GM23338 (cell line): ENCODE measurements at regions not wholly inside any gene's neighbourhood (a gene's known extent, or its start where the extent isn't known, plus 50 kb on each side); places are given as distances from the start of the nearest gene placed in this dataset.

Experiments used
- ATAC-seq: fragments of 200-7000 bp; cut with Tn5 transposase; 3 replicates; pipeline ENCODE4 v1.9.1; 2020
- DNase-seq: peaks from one replicate; pipeline ENCODE4 v3.0.0-alpha.2; 2015; ENCODE audit warnings: low spot score
- H2AFZ ChIP-seq: fragments of 200-600 bp; sonication (generic); 2 replicates; pipeline ENCODE4 v1.8.0; 2016; ENCODE audit warnings: antibody characterized with exemption, mild to moderate bottlenecking, moderate library complexity
- H3F3A ChIP-seq: fragments of 200-600 bp; sonication (generic); replicated peaks from 2 replicates; pipeline ENCODE4 v1.8.0; 2017; ENCODE audit warnings: antibody characterized with exemption, mixed run types, low read depth
- H3K27ac ChIP-seq: fragments of 200-600 bp; sonication (generic); 2 replicates; pipeline ENCODE4 v1.6.1; 2016; ENCODE audit warnings: low read depth
- H3K27me3 ChIP-seq: fragments of 200-600 bp; sonication (generic); 2 replicates; pipeline ENCODE4 v1.8.0; 2016; ENCODE audit warnings: mild to moderate bottlenecking, mixed run types, moderate library complexity; ENCODE audit not compliant: insufficient read depth
- H3K36me3 ChIP-seq: fragments of 200-600 bp; sonication (generic); 2 replicates; pipeline ENCODE4 v1.8.0; 2016; ENCODE audit warnings: mild to moderate bottlenecking; ENCODE audit not compliant: insufficient read depth
- H3K4me1 ChIP-seq: fragments of 200-600 bp; sonication (generic); 2 replicates; pipeline ENCODE4 v1.8.0; 2016; ENCODE audit warnings: mild to moderate bottlenecking, moderate library complexity; ENCODE audit not compliant: insufficient read depth
- H3K4me2 ChIP-seq: fragments of 200-600 bp; sonication (generic); 2 replicates; pipeline ENCODE4 v1.7.1; 2017; ENCODE audit warnings: mixed run types
- H3K4me3 ChIP-seq: fragments of 200-600 bp; sonication (generic); 2 replicates; pipeline ENCODE4 v1.6.1; 2016; ENCODE audit warnings: mixed run types
- H3K79me2 ChIP-seq: fragments of 200-600 bp; sonication (generic); replicated peaks from 2 replicates; pipeline ENCODE4 v1.8.0; 2017; ENCODE audit warnings: mild to moderate bottlenecking; ENCODE audit not compliant: insufficient read depth
- H3K9me2 ChIP-seq: fragments of 200-600 bp; sonication (generic); 2 replicates; pipeline ENCODE4 v1.8.0; 2017; ENCODE audit not compliant: insufficient read depth
- H4K20me1 ChIP-seq: fragments of 200-600 bp; sonication (generic); replicated peaks from 2 replicates; pipeline ENCODE4 v1.8.0; 2017; ENCODE audit warnings: mild to moderate bottlenecking; ENCODE audit not compliant: insufficient read depth
- H3K27ac Mint-ChIP-seq: 2 replicates; pipeline ENCODE4 v1.8.0; 2020; ENCODE audit warnings: inconsistent platforms, mild to moderate bottlenecking, moderate library complexity, mixed read lengths
- H3K27me3 Mint-ChIP-seq: 3 replicates; pipeline ENCODE4 v1.8.0; 2022; ENCODE audit warnings: low read depth, mild to moderate bottlenecking, moderate library complexity, mixed read lengths, inconsistent platforms; ENCODE audit not compliant: insufficient read depth, poor library complexity
- H3K36me3 Mint-ChIP-seq: 3 replicates; pipeline ENCODE4 v1.8.0; 2021; ENCODE audit warnings: low read depth, mild to moderate bottlenecking, inconsistent platforms, moderate library complexity, mixed read lengths
- H3K4me1 Mint-ChIP-seq: 3 replicates; pipeline ENCODE4 v1.8.0; 2020; ENCODE audit warnings: mild to moderate bottlenecking, inconsistent platforms, mixed read lengths
- H3K4me3 Mint-ChIP-seq: 3 replicates; pipeline ENCODE4 v1.8.0; 2021; ENCODE audit warnings: moderate library complexity, mild to moderate bottlenecking, inconsistent platforms, mixed read lengths
- H3K9me3 Mint-ChIP-seq: 3 replicates; pipeline ENCODE4 v1.8.0; 2020; ENCODE audit warnings: moderate library complexity, mild to moderate bottlenecking, inconsistent platforms, mixed read lengths
- CREB1 ChIP-seq: fragments of 250-450 bp; sonication (Bioruptor Pico); IDR thresholded peaks from 2 replicates; pipeline ENCODE4 v1.5.0; 2020; ENCODE audit warnings: low read depth, mild to moderate bottlenecking, moderate library complexity
- EZH2 ChIP-seq: fragments of 200-600 bp; sonication (generic); IDR thresholded peaks from one replicate; pipeline ENCODE4 v1.8.0; 2017; ENCODE audit warnings: antibody characterized with exemption, mild to moderate bottlenecking, low read depth; ENCODE audit not compliant: unreplicated experiment
- EZH2phosphoT487 ChIP-seq: fragments of 200-600 bp; sonication (generic); IDR thresholded peaks from one replicate; pipeline ENCODE4 v1.8.1; 2018; ENCODE audit warnings: antibody characterized with exemption; ENCODE audit not compliant: unreplicated experiment
- JUNB ChIP-seq: IDR thresholded peaks from one replicate; pipeline ENCODE4 v1.6.1; 2016; ENCODE audit warnings: antibody characterized with exemption; ENCODE audit not compliant: unreplicated experiment
- STAT1 ChIP-seq: IDR thresholded peaks from one replicate; pipeline ENCODE4 v1.6.1; 2016; ENCODE audit warnings: antibody characterized with exemption; ENCODE audit not compliant: unreplicated experiment
- ZNF331 ChIP-seq: fragments of 250-450 bp; sonication (Bioruptor Pico); IDR thresholded peaks from 2 replicates; pipeline ENCODE4 v1.5.0; 2020; ENCODE audit warnings: low read depth, mild to moderate bottlenecking, moderate library complexity
- TF ChIP-seq, protein P1 (sequence below): IDR thresholded peaks from one replicate; pipeline ENCODE4 v1.6.1; 2018; ENCODE audit warnings: antibody characterized with exemption; ENCODE audit not compliant: unreplicated experiment
- TF ChIP-seq, protein P2 (sequence below), 2 experiments: fragments of 200-600 bp in 1 of 2; sonication (generic) in 1 of 2; conservative IDR thresholded peaks; 2 replicates each; pipeline versions ENCODE4 v1.5.1 to v1.6.1; 2016 to 2017; ENCODE audit warnings: antibody characterized with exemption in 2 of 2, low read depth in 2 of 2, mild to moderate bottlenecking in 2 of 2, moderate library complexity in 1 of 2
- TF ChIP-seq, protein P3 (sequence below): fragments of 250-450 bp; sonication (Bioruptor Pico); IDR thresholded peaks from 2 replicates; pipeline ENCODE4 v1.5.0; 2020; ENCODE audit warnings: mild to moderate bottlenecking, moderate library complexity

DNA sequence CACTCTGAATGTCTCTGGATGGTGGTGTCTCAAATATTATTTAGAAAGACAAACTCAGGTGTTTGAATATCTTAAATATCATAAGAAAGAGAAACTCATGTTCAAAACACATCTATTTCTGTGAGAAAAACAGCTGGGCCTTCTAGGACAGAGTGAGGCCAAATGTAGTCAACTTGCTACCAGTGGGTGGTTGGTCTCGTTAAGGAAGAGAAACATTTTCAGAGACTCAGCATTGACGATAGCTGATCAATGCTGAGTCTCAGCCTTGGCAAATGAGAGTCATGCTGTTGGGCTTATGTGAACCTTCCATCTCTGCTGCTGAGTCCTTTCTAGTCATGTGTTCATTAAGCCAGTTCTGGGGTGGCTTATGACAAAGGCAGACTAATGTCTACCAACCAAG lies 418.0 kb downstream of the CETN3 start:
- ATAC-seq (no peak), DNase-seq (no peak)
- no peaks in the 10 kb centered on the region for H4K20me1 ChIP-seq
- no peaks in the 10 kb centered on the region for H3F3A ChIP-seq
- TF ChIP-seq, protein P1, sequence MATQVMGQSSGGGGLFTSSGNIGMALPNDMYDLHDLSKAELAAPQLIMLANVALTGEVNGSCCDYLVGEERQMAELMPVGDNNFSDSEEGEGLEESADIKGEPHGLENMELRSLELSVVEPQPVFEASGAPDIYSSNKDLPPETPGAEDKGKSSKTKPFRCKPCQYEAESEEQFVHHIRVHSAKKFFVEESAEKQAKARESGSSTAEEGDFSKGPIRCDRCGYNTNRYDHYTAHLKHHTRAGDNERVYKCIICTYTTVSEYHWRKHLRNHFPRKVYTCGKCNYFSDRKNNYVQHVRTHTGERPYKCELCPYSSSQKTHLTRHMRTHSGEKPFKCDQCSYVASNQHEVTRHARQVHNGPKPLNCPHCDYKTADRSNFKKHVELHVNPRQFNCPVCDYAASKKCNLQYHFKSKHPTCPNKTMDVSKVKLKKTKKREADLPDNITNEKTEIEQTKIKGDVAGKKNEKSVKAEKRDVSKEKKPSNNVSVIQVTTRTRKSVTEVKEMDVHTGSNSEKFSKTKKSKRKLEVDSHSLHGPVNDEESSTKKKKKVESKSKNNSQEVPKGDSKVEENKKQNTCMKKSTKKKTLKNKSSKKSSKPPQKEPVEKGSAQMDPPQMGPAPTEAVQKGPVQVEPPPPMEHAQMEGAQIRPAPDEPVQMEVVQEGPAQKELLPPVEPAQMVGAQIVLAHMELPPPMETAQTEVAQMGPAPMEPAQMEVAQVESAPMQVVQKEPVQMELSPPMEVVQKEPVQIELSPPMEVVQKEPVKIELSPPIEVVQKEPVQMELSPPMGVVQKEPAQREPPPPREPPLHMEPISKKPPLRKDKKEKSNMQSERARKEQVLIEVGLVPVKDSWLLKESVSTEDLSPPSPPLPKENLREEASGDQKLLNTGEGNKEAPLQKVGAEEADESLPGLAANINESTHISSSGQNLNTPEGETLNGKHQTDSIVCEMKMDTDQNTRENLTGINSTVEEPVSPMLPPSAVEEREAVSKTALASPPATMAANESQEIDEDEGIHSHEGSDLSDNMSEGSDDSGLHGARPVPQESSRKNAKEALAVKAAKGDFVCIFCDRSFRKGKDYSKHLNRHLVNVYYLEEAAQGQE: no peak
- TF ChIP-seq EZH2: no peak
- TF ChIP-seq STAT1: no peak
- no peak for TF ChIP-seq EZH2phosphoT487
- TF ChIP-seq ZNF331 (CRISPR knock-in tag): no peak
- TF ChIP-seq, protein P2, sequence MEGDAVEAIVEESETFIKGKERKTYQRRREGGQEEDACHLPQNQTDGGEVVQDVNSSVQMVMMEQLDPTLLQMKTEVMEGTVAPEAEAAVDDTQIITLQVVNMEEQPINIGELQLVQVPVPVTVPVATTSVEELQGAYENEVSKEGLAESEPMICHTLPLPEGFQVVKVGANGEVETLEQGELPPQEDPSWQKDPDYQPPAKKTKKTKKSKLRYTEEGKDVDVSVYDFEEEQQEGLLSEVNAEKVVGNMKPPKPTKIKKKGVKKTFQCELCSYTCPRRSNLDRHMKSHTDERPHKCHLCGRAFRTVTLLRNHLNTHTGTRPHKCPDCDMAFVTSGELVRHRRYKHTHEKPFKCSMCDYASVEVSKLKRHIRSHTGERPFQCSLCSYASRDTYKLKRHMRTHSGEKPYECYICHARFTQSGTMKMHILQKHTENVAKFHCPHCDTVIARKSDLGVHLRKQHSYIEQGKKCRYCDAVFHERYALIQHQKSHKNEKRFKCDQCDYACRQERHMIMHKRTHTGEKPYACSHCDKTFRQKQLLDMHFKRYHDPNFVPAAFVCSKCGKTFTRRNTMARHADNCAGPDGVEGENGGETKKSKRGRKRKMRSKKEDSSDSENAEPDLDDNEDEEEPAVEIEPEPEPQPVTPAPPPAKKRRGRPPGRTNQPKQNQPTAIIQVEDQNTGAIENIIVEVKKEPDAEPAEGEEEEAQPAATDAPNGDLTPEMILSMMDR (conservative IDR thresholded peaks at IDR 0.05; ENCODE audit: low read depth in 2 of 2): no peak
- TF ChIP-seq, protein P3, sequence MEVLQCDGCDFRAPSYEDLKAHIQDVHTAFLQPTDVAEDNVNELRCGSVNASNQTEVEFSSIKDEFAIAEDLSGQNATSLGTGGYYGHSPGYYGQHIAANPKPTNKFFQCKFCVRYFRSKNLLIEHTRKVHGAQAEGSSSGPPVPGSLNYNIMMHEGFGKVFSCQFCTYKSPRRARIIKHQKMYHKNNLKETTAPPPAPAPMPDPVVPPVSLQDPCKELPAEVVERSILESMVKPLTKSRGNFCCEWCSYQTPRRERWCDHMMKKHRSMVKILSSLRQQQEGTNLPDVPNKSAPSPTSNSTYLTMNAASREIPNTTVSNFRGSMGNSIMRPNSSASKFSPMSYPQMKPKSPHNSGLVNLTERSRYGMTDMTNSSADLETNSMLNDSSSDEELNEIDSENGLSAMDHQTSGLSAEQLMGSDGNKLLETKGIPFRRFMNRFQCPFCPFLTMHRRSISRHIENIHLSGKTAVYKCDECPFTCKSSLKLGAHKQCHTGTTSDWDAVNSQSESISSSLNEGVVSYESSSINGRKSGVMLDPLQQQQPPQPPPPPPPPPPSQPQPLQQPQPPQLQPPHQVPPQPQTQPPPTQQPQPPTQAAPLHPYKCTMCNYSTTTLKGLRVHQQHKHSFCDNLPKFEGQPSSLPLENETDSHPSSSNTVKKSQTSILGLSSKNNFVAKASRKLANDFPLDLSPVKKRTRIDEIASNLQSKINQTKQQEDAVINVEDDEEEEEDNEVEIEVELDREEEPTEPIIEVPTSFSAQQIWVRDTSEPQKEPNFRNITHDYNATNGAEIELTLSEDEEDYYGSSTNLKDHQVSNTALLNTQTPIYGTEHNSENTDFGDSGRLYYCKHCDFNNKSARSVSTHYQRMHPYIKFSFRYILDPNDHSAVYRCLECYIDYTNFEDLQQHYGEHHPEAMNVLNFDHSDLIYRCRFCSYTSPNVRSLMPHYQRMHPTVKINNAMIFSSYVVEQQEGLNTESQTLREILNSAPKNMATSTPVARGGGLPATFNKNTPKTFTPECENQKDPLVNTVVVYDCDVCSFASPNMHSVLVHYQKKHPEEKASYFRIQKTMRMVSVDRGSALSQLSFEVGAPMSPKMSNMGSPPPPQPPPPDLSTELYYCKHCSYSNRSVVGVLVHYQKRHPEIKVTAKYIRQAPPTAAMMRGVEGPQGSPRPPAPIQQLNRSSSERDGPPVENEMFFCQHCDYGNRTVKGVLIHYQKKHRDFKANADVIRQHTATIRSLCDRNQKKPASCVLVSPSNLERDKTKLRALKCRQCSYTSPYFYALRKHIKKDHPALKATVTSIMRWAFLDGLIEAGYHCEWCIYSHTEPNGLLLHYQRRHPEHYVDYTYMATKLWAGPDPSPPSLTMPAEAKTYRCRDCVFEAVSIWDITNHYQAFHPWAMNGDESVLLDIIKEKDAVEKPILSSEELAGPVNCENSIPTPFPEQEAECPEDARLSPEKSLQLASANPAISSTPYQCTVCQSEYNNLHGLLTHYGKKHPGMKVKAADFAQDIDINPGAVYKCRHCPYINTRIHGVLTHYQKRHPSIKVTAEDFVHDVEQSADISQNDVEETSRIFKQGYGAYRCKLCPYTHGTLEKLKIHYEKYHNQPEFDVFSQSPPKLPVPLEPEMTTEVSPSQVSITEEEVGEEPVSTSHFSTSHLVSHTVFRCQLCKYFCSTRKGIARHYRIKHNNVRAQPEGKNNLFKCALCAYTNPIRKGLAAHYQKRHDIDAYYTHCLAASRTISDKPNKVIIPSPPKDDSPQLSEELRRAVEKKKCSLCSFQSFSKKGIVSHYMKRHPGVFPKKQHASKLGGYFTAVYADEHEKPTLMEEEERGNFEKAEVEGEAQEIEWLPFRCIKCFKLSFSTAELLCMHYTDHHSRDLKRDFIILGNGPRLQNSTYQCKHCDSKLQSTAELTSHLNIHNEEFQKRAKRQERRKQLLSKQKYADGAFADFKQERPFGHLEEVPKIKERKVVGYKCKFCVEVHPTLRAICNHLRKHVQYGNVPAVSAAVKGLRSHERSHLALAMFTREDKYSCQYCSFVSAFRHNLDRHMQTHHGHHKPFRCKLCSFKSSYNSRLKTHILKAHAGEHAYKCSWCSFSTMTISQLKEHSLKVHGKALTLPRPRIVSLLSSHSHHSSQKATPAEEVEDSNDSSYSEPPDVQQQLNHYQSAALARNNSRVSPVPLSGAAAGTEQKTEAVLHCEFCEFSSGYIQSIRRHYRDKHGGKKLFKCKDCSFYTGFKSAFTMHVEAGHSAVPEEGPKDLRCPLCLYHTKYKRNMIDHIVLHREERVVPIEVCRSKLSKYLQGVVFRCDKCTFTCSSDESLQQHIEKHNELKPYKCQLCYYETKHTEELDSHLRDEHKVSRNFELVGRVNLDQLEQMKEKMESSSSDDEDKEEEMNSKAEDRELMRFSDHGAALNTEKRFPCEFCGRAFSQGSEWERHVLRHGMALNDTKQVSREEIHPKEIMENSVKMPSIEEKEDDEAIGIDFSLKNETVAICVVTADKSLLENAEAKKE: no peak
- no peak for TF ChIP-seq CREB1 (CRISPR knock-in tag)
- TF ChIP-seq JUNB: no peak
- peaks cover 22% of the 10 kb centered on the region for H3K4me1 ChIP-seq
- no peaks in the 10 kb centered on the region for H3K27me3 ChIP-seq
- Mint-ChIP-seq H3K36me3 (no peaks in the 10 kb centered on the region), H3K9me3 (no peaks in the 10 kb centered on the region), H3K27me3 (no peaks in the 10 kb centered on the region), H3K27ac (no peak overlapping the region), H3K4me3 (no peak overlapping the region), H3K4me1 (peaks cover 26% of the 10 kb centered on the region)
- no peak overlapping the region for H2AFZ ChIP-seq
- no peak overlapping the region for H3K4me2 ChIP-seq
- H3K9me2 ChIP-seq: peaks cover 18% of the 10 kb centered on the region
- no peak overlapping the region for H3K4me3 ChIP-seq
- H3K27ac ChIP-seq: no peak overlapping the region
- no peaks in the 10 kb centered on the region for H3K79me2 ChIP-seq
- no peaks in the 10 kb centered on the region for H3K36me3 ChIP-seq
